ENCODE measurements at regions not wholly inside any gene's neighbourhood (a gene's known extent, or its start where the extent isn't known, plus 50 kb on each side); places are given as distances from the start of the nearest gene placed in this dataset.

DNA sequence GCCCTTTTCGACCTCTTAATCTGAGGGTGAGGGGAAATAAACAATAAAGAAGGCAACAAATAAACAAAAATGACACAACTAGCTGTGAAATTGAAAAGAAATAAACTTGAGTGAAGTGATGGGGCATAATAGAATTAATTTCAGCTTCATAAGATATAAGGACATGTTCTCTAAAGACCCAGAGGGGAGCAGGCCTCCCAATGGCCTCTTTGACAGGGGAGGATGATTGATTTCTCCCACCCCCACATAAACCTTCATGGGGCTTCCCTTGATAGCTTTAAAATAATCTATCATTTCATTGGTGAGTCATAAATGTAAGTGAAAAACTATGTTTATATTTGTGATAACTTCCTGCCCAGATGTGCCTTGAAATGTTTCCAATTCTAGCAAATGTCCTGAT is 226.3 kb upstream of the RAG2 start:
- Histone ChIP-seq H3K4me1 (ENCODE audit: control insufficient read depth in 1 of 2, insufficient read depth in 2 of 2, low read length in 2 of 2) (no peaks in the 10 kb centered on the region), H3K27ac (ENCODE audit: low read length) (no peak overlapping the region), H3K27me3 (ENCODE audit: low read depth, low read length) (no peaks in the 10 kb centered on the region), H3K4me3 (ENCODE audit: low read depth in 1 of 2, low read length in 2 of 2) (no peak overlapping the region), H3K36me3 (ENCODE audit: control insufficient read depth in 1 of 2, insufficient read depth in 2 of 2, low read length in 2 of 2) (no peaks in the 10 kb centered on the region), H3K9me3 (ENCODE audit: control insufficient read depth in 1 of 2, low read length in 2 of 2) (no peaks in the 10 kb centered on the region)

DNA sequence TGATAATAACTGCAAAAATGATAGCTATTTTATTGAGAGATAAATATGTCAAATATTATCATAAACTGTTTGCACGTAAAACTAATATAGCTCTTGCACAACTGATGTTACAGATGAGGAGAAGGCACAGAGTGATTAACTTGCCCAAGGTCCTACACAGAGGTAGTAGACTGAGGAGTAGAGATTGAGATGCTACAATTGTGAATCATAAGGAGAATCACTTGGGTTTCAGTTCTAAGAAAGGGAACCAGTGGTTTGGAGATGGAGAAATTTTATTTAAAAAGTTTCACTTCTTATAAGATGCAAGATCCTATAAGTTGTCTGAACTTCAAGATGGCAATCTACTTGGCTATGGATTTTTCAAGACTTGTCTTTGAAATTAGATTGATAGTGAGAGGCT is 224.8 kb upstream of the RAG2 start:
- Histone ChIP-seq H3K9me3 (ENCODE audit: control insufficient read depth in 1 of 2, low read length in 2 of 2) (no peaks in the 10 kb centered on the region), H3K36me3 (ENCODE audit: control insufficient read depth in 1 of 2, insufficient read depth in 2 of 2, low read length in 2 of 2) (no peaks in the 10 kb centered on the region), H3K27ac (ENCODE audit: low read length) (no peak overlapping the region), H3K27me3 (ENCODE audit: low read depth, low read length) (no peaks in the 10 kb centered on the region), H3K4me3 (ENCODE audit: low read depth in 1 of 2, low read length in 2 of 2) (no peak overlapping the region), H3K4me1 (ENCODE audit: control insufficient read depth in 1 of 2, insufficient read depth in 2 of 2, low read length in 2 of 2) (no peaks in the 10 kb centered on the region)

DNA sequence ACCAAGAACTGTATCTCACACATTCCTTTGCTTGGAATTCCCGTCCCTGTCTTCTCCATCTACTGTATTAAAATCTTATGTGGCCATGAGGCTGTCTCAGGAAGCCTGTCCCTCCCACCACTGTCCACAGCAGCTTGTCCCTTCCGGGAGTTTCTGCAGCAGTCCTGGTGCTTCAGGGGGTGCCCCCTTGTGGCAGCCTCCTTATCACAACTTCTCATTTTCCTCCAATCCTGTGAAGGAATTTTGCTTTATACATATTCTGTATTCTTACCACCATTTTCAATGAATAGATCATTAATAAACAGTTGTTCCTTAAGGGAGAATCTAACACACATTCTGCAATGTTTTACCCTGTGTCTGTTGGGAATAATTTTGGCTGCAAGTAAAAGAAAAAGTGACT is 220.4 kb upstream of the RAG2 start:
- Histone ChIP-seq H3K27me3 (ENCODE audit: low read depth, low read length) (no peaks in the 10 kb centered on the region), H3K9me3 (ENCODE audit: control insufficient read depth in 1 of 2, low read length in 2 of 2) (no peaks in the 10 kb centered on the region), H3K27ac (ENCODE audit: low read length) (no peak overlapping the region), H3K4me1 (ENCODE audit: control insufficient read depth in 1 of 2, insufficient read depth in 2 of 2, low read length in 2 of 2) (no peaks in the 10 kb centered on the region), H3K36me3 (ENCODE audit: control insufficient read depth in 1 of 2, insufficient read depth in 2 of 2, low read length in 2 of 2) (no peaks in the 10 kb centered on the region), H3K4me3 (ENCODE audit: low read depth in 1 of 2, low read length in 2 of 2) (no peak overlapping the region)

DNA sequence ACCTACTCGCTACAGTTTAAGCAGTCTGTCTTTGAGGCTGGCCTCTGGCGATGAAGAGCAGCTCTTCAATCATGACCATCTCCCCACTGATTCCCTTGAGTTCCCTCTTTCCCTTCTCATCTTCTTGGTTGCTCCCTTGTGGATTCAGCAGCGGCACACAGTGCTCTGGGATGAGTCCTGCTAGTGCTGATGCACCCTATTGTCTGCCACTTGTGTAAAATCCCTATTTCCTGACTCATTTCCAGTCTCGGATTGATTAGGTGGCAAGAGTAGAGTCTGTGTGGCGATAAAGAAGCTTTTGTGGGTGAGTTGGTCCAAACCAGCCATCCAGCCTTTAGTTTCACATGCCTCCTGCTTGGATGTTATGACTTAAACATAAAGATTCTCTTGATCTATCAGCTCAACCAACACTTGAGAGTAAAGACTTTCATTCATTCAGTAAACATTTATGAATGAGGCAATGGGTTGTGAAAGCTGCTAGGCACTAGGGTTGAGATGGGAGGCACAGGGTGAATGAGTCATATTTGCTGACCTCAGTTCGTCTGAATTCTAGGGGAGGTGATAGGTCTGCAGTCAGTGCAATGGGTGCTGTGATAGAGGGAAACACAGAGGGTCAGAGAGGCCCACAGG is 219.4 kb upstream of the RAG2 start:
- Histone ChIP-seq H3K36me3 (ENCODE audit: control insufficient read depth in 1 of 2, insufficient read depth in 2 of 2, low read length in 2 of 2) (no peaks in the 10 kb centered on the region), H3K27ac (ENCODE audit: low read length) (no peak overlapping the region), H3K27me3 (ENCODE audit: low read depth, low read length) (no peaks in the 10 kb centered on the region), H3K4me1 (ENCODE audit: control insufficient read depth in 1 of 2, insufficient read depth in 2 of 2, low read length in 2 of 2) (no peaks in the 10 kb centered on the region), H3K4me3 (ENCODE audit: low read depth in 1 of 2, low read length in 2 of 2) (no peak overlapping the region), H3K9me3 (ENCODE audit: control insufficient read depth in 1 of 2, low read length in 2 of 2) (no peaks in the 10 kb centered on the region)

DNA sequence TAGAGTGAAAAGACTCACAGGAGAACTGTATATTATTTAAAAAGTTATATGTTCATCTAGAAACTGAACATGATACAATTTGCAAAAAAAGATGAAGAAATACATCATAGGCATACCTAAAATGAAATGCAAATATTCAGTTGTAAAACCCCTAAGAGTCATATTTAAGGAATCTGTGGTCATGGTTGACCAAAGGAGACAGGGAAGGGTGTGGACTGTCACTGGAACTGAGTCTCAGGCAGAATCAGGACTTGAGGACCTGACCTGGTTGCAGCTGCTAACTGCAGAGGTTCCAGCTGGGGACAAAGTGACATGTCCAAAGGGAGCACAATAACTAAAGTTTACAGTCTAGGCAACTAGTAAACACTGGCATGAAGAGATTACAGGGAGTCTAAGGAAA is 211.3 kb upstream of the RAG2 start:
- Histone ChIP-seq H3K27ac (ENCODE audit: low read length) (no peak overlapping the region), H3K9me3 (ENCODE audit: control insufficient read depth in 1 of 2, low read length in 2 of 2) (no peaks in the 10 kb centered on the region), H3K4me3 (ENCODE audit: low read depth in 1 of 2, low read length in 2 of 2) (no peak overlapping the region), H3K27me3 (ENCODE audit: low read depth, low read length) (no peaks in the 10 kb centered on the region), H3K4me1 (ENCODE audit: control insufficient read depth in 1 of 2, insufficient read depth in 2 of 2, low read length in 2 of 2) (no peaks in the 10 kb centered on the region), H3K36me3 (ENCODE audit: control insufficient read depth in 1 of 2, insufficient read depth in 2 of 2, low read length in 2 of 2) (no peaks in the 10 kb centered on the region)

DNA sequence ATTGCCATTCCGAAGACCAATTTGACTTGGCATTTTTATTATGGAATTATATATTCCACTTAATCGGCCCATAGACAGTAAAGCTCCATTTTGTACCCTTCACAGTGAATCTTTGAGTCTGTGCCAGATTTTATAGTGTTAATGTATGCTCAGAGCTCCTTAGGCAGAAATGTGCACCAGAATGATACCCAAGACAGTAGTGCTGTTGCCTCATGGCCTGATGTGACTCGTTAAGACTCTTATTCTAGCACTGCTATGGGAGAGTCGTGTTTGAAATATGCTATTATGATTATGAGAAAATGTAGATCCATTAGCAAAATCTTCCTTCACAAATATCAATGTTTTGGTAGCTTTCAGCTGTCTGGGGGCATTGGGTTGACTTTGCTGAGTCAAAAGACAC is 209.8 kb upstream of the RAG2 start:
- no peaks in the 10 kb centered on the region for H3K36me3 ChIP-seq (ENCODE audit: control insufficient read depth in 1 of 2, insufficient read depth in 2 of 2, low read length in 2 of 2)
- H3K27me3 ChIP-seq (ENCODE audit: low read depth, low read length), result no peaks in the 10 kb centered on the region
- no peaks in the 10 kb centered on the region for H3K9me3 ChIP-seq (ENCODE audit: control insufficient read depth in 1 of 2, low read length in 2 of 2)
- H3K4me1 ChIP-seq (ENCODE audit: control insufficient read depth in 1 of 2, insufficient read depth in 2 of 2, low read length in 2 of 2), result no peaks in the 10 kb centered on the region
- no peak overlapping the region for H3K27ac ChIP-seq (ENCODE audit: low read length)
- no peak overlapping the region for H3K4me3 ChIP-seq (ENCODE audit: low read depth in 1 of 2, low read length in 2 of 2)

DNA sequence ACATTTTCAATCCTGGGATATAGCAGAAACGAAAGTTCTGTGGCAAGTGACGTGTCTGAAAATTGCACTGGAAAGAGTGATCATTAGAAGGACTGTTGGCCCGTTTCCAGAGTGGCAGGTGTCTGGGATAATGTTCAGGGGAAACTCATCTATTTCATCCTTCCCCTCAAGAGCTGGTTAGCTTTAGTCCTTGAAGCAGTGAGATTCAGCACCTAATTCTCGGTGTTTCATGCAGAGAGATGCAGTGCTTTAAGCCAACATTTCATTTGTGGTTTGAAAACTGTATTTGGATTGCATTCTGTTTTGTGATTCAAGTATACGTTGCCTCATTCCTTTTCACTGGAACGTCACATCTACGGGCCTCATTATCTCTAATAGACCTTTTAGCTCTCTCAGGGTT is 205.0 kb upstream of the RAG2 start:
- peaks cover 0 to 7% of the 10 kb centered on the region in 2 donors for H3K4me1 ChIP-seq (ENCODE audit: control insufficient read depth in 1 of 2, insufficient read depth in 2 of 2, low read length in 2 of 2)
- H3K9me3 ChIP-seq (ENCODE audit: control insufficient read depth in 1 of 2, low read length in 2 of 2), result no peaks in the 10 kb centered on the region
- no peaks in the 10 kb centered on the region for H3K36me3 ChIP-seq (ENCODE audit: control insufficient read depth in 1 of 2, insufficient read depth in 2 of 2, low read length in 2 of 2)
- peak overlapping the region in 1 of 2 donors; percentile 8 for H3K4me3 ChIP-seq (ENCODE audit: low read depth in 1 of 2, low read length in 2 of 2)
- no peak overlapping the region for H3K27ac ChIP-seq (ENCODE audit: low read length)
- H3K27me3 ChIP-seq (ENCODE audit: low read depth, low read length), result no peaks in the 10 kb centered on the region

DNA sequence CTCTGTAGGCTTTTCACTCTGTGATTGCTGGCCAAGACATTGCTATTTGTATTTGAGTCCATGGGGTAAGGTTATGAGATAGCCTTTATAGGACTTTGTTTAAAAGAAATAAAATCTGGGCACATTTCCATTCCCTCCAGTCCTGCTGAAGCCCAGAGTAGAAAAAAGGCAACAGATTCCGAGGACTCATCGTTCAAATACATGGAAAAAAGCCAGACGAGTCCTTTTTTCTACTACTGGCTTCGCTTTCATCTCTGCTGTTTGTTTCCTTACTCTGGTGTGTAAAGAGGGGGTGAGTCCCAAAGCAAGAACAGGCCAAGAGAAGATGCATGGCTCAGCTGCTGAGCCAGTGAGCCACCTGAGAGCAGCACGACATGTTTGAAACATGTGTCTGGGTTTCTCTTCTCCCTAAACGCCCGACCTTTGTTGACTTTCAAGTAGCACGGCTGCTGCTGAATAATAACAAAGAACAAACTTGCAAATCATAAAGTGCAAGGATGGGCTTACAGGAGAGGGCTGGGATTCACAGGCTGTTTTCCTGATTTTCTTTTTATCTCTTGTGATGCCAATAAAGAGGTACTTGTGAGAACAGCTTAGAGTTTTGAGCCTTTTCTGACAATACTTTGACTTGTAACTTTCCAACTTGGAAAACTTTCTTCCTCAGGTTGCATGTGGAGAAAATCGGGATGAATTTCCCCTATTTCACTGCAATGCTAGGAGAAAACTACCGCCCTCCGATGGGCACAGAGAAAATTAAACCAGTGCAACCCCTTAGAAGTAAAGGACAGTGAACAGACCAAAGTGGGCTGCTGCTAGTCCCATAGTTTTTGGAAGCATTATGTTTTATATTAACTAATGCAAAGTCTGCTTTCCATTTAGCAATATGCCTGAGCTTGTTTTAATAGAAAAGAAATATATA is 195.2 kb upstream of the RAG2 start:
- no peaks in the 10 kb centered on the region for H3K27me3 ChIP-seq (ENCODE audit: low read depth, low read length)
- peak overlapping the region; percentile 2 to 33 for H3K4me3 ChIP-seq (ENCODE audit: low read depth in 1 of 2, low read length in 2 of 2)
- no peaks in the 10 kb centered on the region for H3K9me3 ChIP-seq (ENCODE audit: control insufficient read depth in 1 of 2, low read length in 2 of 2)
- H3K27ac ChIP-seq (ENCODE audit: low read length), result no peak overlapping the region
- peaks cover 0 to 6% of the 10 kb centered on the region in 2 donors for H3K4me1 ChIP-seq (ENCODE audit: control insufficient read depth in 1 of 2, insufficient read depth in 2 of 2, low read length in 2 of 2)
- H3K36me3 ChIP-seq (ENCODE audit: control insufficient read depth in 1 of 2, insufficient read depth in 2 of 2, low read length in 2 of 2), result no peaks in the 10 kb centered on the region

DNA sequence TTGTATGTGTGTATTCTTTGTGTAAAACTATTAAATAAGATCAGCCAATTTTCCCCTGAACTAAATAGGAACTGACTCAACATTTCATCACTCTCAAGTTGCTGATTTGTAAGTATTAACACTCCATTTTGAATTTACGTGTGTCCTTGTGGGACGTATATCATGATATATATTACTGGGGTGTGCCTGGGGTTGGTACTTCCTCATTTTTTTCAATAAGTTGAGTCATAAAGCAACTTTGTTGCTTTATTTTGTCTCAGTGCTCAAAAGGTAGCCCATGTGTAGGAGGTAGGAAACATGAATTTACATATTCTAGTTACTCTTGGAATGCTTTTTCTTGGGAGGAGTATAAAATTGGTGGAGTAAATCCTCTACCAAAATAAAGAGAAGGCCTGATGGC is 193.9 kb upstream of the RAG2 start:
- Histone ChIP-seq H3K36me3 (ENCODE audit: control insufficient read depth in 1 of 2, insufficient read depth in 2 of 2, low read length in 2 of 2) (no peaks in the 10 kb centered on the region), H3K9me3 (ENCODE audit: control insufficient read depth in 1 of 2, low read length in 2 of 2) (no peaks in the 10 kb centered on the region), H3K4me1 (ENCODE audit: control insufficient read depth in 1 of 2, insufficient read depth in 2 of 2, low read length in 2 of 2) (peaks cover 0 to 6% of the 10 kb centered on the region in 2 donors), H3K4me3 (ENCODE audit: low read depth in 1 of 2, low read length in 2 of 2) (no peak overlapping the region), H3K27ac (ENCODE audit: low read length) (no peak overlapping the region), H3K27me3 (ENCODE audit: low read depth, low read length) (no peaks in the 10 kb centered on the region)

DNA sequence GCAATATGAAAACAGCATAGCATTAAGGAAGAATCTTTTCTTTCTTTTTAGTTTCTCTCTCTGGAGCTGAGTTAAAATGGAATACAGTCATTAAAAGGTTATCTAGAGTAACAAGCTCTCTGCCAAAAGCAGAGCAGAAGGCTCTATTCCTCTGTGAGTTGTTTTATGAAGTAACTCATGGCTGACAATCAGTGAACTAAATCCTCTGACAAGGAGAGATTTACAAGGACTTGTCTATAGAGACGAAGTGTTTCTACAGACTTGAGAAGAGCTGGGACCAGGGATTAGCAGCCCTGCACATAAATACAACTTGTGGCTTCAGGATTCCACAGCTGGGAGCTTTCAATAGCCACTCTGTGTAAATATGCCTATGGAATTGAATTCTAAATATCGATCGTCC is 192.5 kb upstream of the RAG2 start:
- Histone ChIP-seq H3K9me3 (ENCODE audit: control insufficient read depth in 1 of 2, low read length in 2 of 2) (no peaks in the 10 kb centered on the region), H3K27ac (ENCODE audit: low read length) (no peak overlapping the region), H3K27me3 (ENCODE audit: low read depth, low read length) (no peaks in the 10 kb centered on the region), H3K36me3 (ENCODE audit: control insufficient read depth in 1 of 2, insufficient read depth in 2 of 2, low read length in 2 of 2) (no peaks in the 10 kb centered on the region), H3K4me3 (ENCODE audit: low read depth in 1 of 2, low read length in 2 of 2) (no peak overlapping the region), H3K4me1 (ENCODE audit: control insufficient read depth in 1 of 2, insufficient read depth in 2 of 2, low read length in 2 of 2) (peaks cover 0 to 6% of the 10 kb centered on the region in 2 donors)

DNA sequence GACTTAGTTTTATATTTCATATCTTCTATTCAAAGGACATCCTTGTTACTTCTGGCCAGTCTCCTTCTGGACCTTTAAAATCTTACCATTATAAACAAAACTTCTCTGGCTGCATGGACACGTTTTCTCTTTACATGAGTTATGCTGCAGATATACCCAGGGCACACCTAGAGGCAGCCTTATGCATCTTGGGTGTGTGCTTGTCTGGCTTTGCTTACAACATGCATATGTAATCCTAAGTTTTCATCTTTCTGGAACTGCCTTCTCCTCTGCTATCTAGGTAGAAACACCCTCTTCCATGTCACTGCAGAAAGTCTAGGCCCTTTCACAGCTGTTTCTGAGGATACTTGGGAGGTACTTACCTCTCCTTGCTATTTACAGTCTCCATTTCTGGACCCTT is 185.8 kb upstream of the RAG2 start:
- no peaks in the 10 kb centered on the region for H3K4me1 ChIP-seq (ENCODE audit: control insufficient read depth in 1 of 2, insufficient read depth in 2 of 2, low read length in 2 of 2)
- H3K4me3 ChIP-seq (ENCODE audit: low read depth in 1 of 2, low read length in 2 of 2), result no peak overlapping the region
- H3K36me3 ChIP-seq (ENCODE audit: control insufficient read depth in 1 of 2, insufficient read depth in 2 of 2, low read length in 2 of 2), result no peaks in the 10 kb centered on the region
- H3K27ac ChIP-seq (ENCODE audit: low read length), result no peak overlapping the region
- H3K9me3 ChIP-seq (ENCODE audit: control insufficient read depth in 1 of 2, low read length in 2 of 2), result no peaks in the 10 kb centered on the region
- no peaks in the 10 kb centered on the region for H3K27me3 ChIP-seq (ENCODE audit: low read depth, low read length)
